ENCODE measurements at regions not wholly inside any gene's neighbourhood (a gene's known extent, or its start where the extent isn't known, plus 50 kb on each side); places are given as distances from the start of the nearest gene placed in this dataset.
A peak's percentile ranks its signal among the peaks of the same experiment; 100 is the strongest.

DNA sequence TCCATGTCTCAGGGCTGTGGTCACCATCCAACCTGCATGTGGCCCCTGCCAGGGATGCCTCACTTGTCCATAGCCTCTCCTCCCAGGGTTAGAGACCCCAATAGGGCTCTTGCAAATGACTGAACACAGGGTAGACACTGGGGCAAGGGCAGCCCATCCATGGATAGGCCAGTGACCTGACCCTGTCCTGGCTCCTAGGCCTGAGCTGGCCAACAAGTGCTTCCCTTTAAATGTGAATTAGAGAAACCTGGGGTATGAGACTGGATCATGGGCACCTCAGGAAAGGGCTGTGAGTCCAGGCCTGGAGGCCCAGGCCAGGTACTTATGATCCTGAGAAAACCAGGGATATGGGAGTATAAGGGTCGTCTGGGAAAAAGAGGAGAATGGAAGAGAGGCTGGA is 64.5 kb downstream of the COPS8 start:
- DNase-seq, result no peak

DNA sequence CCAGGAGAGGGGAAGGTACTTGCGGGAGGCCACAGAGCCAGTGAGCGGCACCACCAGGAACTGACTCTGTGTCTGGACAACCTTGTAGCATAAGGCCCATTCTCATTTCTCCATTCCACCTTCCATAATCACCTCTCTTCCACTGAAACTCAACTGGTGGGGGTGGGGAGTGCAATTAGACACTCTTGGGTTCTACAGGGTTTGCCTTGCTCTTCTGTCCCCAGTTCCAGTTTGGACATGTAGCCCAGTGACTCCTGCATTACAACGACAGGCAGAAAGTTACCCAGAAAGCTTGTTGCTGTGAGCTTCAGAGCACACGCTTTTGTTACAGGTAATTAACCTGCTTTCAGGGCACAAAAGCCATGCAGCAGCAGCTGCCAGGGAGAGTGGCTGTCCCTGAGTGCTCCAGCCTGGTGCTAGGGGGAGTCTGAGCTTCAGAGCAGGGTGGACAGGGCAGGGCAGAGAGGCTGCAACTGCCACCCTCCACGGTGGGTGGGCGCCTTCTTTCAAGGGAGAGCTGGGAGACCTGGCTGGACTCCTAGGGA is 65.2 kb downstream of the COPS8 start:
- DNase-seq, result no peak

DNA sequence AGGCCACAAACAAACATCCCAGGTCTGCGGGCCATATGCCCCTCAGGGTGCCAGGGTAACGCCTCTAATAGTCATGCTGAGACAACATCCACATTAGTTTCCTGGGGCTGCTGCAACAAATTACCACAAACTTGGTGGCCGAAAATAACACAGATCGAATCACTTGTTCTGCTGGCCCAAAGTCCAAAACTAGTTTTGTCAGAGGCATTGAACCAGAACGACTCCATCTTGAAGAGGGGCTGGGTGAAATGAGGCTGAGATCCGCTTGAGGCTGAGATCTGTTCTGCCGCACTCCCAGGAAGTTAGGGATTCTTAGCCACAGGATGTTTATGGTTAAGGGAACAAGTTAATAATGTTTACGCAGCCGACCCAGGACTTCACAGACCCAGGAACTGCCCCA is 66.7 kb downstream of the COPS8 start:
- DNase-seq, result no peak

DNA sequence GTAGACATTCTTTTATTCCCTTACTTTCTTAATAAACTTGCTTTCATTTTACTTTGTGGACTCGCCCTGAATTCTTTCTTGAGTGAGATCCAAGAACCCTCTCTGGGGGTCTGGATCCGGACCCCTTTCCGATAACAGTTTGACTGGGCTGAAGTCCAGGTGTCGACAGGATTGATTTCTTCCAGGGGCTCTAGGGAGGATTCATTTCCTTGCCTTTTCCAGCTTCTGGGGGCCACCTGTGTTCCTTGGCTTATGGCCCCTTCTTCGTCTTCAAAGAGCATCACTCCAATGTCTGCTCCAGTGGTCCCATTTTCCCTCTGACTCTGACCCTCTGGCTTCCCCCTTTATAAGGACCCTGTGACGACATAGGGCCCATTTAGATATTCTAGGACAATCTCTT is 67.5 kb downstream of the COPS8 start:
- no peak for DNase-seq

DNA sequence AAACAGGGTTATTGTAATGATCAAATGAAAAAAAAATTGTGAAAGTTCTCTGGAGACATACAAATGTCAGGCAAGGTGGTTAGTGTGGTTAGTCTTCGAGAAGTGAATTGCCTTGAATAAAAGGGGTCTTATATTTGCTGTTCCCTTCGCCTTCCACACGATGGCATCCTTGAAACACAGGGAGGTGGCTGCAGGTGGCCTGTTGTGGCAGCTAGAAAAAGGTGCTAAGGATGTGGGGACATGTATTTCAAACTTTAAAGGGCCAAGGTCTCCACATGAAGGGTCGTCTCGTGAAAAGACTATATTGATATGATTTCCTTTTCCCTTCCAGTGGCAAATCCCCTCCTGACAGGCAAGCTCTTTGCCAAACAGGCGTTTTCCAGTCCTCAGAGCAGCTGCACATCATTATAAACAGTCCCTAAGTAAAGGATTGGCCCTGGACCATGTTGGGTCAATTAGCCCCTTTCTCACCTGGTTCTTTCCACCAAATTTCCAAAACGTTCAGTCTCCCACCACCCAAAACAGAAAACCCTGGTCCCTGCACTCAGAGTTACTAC is 68.5 kb downstream of the COPS8 start:
- DNase-seq, result no peak

DNA sequence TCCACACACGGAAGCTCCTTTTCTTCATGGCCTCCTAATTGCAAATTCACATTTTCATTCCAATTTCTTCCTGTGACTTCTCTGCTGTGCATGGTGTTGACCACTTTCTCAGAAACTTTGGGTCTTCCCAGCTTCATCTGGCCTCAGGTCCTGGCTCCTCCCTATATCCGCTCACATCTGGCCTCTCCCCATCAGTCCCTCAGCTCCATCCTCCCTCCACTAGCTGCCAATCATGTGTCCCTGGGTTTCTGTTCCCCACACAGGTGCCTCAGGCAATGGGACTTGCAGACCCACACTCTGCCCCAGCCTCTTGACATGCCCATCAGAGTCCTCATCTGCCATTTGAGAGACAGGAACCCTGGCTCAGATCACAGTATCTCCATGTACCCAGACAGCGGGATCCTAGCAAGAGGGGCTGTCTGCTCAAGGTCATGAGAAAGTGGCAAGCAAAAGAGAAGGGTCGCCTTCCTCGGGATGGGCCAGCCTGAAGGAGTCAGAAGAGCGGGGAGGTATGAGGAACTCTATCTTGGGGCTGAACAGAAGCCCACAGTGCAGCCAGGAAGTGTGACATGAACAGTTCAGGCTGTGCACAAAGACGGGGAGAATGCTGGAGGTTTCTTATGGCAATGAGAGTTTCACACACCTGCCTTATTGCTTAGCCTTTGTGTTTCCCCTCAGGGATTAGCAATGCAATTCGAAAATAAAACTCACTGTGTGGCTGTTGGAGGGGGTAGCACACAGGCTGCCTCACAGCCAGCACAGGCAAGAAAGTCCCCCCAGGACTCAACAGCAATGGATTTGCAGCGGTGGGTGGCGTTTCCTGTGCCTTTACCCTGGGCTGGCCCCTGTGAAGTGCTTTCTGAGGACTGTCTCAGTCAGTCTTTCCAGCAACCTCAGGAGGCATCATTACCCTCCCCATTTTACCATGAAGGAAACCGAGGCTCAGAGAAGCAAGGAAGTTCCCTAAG is 69.5 kb downstream of the COPS8 start:
- no peak for DNase-seq

DNA sequence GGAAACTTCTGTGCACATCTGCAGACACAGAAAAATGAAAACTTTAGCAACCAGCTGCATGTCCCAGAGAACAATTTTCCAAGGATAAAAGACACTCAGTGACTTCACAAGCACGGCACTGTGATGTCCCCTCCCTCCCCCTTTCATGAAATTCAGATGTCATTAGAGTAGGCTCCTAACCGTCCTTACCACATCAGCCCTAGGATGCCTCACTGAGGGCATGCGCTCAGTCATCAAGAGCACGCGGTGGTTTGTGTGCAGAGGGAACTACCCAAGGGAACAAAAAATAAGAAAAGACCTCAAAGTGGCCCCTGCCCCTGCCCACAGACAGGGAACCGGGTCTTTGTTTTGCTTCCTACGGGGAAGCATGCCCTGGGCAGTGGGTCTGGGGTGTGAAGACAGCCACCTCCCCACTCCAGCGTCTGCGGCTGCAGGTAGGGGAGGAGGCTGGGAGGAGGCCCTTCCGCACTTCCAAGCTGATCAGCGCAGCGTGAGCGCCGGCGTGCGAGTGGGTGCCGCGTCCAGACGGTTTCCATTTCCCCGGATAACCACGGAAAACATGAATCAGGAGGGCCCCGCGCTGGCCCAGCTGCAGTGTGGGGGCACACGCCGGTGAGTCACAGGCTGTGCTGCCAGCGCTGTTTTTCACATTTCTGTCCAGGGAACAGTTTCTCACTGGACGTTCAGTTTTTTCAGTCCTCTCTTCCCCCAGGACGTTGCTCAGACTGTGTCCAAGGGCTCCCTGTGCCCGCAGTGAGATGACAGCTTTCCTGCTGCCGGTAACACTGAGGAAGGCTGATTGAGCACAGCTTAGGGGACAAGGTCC is 70.6 kb downstream of the COPS8 start:
- DNase-seq, result peak; percentile 72

DNA sequence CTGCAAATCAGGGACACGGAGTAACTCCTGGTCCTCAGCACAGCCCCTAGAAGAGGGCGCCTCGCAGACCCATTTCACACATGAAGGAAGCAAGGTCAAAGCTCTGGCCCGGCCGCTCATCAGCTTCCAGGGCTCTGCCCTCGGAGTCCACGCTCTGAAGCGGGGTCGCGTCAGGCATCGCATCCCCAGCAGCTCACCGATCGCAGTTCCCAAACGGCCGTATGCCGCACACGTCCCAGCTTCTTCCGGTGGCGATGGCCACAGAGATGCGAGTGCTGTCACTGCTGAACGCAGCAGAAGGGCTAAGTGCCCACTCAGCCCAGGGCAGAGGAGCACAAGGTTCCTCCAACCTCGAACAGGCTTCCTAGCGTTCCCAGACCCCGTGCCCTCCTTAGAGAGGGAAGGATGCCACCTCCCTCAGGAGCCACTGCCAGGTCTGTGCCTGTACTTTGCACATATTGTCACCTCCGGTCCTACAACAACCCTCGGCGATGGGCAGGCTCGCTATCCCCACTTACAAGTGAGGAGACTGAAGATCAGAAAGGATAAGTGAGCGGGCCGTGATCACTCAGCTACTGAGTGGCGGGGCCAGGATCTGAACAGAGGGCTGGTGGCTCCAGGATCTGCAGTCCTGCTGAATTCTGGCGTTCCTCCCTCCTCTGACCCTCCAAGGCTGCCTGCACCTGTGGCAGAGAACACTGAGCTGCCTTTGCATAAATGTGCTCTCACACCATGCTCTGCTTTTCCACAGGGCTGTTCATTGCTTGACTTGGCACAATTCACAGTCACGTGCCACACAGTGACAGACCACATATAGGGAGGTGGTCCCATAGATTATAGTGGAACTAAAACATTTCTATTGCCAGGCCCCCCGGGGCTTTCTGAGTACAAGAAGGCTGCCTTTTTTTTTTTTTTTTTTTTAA is 71.4 kb downstream of the COPS8 start:
- DNase-seq, result no peak

DNA sequence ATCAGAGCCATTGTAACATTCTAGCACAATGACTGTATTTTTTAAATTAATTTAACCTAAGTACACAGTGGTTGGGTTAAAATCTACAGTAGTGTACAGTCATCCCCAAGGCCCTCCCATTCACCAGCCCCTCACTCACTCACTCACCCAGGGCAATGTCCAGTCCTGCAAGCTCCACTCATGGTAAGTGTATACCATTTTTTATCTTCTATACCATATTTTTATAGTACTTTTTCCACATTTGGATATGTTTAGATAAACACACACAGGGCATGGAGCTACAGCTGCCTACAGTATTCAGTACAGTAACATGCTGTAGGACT is 72.1 kb downstream of the COPS8 start:
- no peak for DNase-seq

DNA sequence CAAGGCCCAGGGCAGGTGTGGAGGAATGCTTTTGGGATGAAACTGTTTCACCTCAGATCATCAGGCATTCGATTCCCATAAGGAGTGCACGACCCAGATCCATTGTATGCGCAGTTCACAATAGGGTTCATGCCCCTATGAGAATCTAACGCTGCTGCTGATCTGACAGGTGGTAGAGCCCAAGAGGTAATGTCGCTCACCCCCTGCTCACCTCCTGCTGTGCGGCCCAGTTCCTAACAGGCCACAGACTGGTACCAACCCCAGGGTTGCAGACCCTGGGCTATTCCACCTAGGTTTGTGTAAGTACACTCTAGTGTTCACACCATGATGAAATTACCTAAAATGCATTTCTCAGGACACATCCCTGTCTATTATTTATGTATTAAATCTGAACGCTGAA is 72.5 kb downstream of the COPS8 start:
- DNase-seq, result no peak

DNA sequence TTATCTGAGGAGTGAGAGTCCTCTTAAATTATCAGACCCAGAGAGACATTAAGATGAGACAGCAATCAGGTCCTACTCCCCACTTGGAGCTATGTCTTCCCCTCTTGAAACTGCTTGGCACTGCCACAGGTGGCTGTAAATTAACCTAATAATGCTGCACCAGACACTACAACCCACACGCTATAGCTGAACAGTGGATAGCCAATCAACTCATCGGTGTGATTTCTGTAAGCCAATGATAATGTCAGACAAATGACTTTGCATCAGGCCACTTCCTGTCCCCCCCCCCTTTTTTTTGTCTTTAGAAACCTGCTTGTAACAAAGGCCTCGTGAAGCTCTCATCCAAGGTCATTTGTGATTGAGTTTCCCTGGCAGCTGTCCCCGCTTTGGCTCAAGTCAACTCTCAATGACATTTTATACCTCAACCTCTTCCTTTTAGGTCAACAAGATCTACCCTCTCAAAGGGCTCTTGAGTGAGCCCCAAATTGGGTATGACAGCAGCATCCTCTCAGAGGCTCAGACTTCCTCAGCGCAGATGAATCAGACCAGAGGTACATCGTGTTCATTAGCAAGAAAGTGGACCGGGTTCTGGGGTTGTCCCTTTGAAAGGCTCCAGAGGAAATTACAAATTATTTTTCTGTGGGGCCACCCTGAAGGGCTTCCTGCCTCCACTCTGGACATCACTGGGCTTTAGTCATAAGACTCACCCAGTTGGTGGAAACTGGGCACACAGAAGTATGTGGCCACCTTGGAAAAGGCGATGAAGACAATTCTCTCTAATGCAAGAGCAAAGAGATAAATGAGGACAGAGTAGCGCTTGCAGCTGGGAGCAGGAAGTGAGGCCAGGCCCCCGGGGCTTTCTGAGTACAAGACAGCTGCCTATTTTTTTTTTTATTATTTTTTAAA is 73.6 kb downstream of the COPS8 start:
- DNase-seq, result no peak

DNA sequence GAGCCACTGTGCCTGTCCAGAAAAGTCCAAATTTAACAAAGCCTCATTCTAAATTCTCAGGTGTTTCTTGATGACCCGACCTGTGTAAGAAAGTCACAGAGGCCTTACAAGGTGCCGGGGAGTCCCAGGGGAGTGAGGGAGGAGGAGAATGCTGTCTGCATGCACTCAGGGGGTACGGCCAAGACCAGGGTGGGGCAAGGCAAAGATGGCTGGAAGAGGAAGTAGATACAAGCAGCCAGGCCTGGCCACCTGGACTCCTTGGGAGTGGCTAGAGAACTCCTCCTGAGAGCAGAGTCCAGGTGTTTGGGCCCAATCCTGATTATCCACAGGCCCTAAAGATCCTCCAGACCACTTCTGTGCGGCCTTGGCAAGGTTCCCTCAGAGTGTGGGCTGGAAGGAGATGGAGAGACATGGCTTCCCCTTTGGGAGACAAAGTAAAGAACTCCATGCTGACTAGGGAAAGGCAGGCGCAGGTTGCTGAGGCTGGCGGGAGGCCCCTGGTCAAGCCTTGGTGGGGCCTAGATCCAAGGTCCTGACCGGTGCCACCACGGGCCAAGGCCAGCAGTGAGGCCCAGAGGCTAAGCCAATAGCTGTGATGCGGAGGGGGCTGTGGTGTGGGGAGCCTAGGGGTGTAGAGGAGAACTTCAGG is 74.7 kb downstream of the COPS8 start:
- no peak for DNase-seq

DNA sequence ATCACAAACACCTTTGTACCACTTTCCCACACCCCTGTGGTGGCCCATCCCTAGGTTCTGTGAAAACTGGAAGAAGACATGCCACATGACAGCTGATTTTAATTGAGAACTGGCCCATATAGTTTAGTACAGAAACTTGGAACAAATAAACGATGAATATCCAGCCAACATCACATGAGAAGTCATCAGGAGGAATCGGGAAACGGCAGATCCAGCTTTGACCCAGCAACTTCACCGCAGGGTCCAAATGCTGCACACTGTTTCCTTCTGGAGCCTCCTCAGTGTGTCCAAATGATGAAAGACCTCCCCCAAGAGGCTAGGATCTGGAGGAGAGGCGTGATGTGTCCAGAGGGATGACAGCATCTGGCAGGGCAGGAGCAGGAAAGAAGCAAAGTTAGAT is 75.5 kb downstream of the COPS8 start:
- no peak for DNase-seq

DNA sequence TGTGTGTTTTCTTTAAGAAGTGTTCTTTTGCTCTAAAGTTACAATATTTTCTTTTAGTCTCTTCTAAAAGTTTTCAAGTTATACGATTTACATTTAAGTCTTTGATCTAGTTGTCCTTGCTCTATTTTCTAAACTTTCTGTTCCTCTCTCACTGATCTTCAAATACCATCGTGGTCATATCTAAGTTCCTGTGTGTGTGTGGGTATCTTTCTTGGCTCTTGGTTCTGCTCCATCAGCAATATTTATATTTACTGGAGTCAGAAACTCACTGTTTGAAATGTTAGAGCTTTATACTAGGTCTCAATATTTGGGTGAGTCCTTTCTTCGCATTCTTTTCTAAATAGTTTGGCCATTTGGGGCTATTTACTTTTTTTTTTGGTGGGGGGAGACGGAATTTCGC is 77.3 kb downstream of the COPS8 start:
- DNase-seq, result no peak

DNA sequence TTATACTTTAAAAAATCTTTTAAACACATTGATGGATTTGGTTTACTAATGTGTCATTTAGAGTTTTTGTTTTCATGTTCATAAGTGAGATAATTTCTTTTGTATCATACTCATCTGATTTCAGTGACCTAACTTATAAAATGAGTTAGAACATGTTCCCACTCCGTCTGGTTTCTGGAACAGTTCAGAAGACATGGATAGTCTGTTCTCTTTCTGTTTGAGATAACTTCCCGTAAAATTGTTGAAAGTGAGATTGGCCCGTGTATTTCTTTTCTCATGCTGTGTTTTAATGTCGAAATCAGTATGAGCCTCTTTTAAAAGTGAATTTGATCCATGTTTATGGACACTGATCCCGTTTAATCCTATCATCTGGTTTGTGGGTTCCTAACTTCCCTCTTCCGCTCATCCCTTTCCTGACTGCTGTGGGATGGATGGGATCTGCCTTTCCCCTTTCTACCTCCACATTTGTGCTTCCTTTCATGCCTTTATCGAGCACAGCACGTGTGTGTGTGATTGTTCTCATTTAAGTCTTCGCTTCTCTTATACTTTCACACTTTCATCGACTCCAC is 78.9 kb downstream of the COPS8 start:
- no peak for DNase-seq

DNA sequence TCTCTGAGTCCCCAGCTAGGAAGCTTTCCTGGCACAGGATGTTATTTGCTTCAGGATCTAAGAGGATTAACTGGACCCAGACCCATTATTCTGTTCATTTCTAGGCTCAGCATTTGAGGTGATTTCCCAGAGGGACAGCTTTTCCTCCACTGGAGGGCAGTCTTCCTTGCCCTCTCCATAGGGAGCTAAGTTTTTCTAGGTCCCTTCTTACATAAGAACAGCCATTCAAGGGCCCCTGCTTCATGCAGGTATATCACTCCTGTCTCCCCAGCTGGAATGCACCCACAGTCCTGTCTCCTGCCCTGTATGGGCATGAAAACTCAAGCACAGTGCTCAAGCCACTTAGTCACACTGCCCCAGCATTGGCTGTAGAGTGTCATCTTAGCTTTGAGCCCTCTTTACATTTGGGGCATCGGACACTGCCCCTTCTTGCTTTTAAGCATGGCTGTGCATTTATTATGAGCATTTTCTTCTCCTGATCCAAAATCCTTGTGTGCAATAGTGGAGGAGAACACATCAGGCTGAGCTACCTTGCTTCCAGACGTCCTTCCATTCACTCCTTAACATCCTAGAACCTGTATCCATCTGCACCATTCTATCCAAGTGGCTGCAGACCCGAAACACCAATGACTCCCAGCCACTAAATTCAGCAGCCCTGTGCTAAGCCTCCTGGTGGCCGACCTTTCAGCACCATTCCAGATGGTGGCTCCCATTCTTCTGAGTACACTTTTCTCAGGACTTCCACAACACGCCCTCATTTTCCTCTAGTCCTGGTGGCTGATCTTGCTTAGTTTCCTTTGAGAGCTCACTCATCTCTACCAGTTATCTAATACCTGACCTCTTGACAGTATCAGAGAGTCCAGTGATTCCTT is 80.0 kb downstream of the COPS8 start:
- DNase-seq, result no peak

DNA sequence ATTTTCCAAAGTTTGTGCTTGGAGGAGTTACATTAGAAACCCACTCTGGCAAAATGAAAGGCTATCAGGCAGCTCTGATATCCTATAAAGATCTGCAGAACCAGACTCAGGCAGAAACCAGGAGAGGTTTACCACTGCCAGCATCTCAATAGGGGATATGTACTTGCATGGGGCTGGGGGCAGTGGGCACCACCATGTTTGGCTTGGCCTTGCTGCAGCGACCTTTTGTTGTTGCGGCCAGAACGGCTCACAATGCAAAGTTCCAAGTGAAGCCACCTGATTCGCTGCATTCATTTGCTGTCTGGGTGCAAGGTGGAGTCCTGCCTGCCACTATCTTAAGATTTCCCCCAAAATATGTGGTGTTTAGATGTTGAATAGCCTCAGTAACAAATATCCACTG is 81.3 kb downstream of the COPS8 start:
- DNase-seq, result no peak

DNA sequence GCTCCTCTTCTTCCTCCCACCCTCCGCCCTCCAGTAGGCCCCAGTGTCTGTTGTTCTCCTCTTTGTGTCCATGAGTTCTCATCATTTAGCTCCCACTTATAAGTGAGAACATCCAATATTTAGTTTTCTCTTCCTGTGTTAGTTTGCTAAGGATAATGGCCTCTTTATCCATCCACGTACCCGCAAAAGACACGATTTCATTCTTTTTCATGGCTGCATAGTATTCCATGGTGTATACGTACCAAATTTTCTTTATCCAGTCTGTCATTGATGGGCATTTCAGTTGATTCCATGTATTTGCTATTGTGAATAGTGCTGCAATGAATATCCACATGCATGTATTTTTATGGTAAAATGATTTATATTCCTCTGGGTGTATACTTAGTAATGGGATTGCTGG is 82.2 kb downstream of the COPS8 start:
- DNase-seq, result no peak

DNA sequence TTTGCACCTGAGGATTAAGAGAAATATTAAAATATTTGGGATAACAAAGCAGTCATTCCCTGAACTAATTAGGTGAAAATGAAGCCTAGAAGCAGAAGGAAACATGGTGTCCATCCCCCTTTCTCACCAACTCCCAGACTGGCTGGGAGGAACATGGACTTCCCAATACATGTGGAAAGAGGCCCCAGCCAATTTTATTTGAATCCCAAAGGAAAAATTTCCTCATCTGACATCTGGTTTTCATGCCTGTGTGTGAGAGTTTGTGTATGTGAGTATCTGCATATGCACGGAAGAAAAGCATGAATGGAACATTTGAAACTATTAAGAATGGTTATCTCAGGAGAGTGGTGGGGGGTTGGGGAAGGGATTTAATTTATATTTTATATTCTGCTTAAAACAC is 84.3 kb downstream of the COPS8 start:
- DNase-seq, result no peak
